ENCODE measurements at regions not wholly inside any gene's neighbourhood (a gene's known extent, or its start where the extent isn't known, plus 50 kb on each side); places are given as distances from the start of the nearest gene placed in this dataset.

DNA sequence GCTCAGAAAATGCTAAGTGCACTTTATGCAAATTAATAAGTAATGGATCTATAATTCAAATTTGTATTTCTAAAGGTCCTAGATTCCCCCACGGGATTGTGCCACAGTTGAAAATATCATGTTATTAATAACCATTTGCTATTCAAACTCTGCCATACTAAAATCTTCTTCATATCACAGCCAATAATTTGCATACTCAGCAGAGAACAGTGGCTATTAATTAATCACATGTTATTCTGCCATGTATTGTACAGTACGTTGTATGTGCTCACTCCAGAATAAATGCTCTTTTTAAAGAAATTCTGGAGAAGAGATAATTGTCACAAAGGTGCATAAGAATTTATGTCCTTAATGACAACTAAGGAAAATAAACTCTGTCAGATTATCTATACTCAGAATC, 184.9 kb upstream of the LUZP2 start:
- TF ChIP-seq, protein P1, sequence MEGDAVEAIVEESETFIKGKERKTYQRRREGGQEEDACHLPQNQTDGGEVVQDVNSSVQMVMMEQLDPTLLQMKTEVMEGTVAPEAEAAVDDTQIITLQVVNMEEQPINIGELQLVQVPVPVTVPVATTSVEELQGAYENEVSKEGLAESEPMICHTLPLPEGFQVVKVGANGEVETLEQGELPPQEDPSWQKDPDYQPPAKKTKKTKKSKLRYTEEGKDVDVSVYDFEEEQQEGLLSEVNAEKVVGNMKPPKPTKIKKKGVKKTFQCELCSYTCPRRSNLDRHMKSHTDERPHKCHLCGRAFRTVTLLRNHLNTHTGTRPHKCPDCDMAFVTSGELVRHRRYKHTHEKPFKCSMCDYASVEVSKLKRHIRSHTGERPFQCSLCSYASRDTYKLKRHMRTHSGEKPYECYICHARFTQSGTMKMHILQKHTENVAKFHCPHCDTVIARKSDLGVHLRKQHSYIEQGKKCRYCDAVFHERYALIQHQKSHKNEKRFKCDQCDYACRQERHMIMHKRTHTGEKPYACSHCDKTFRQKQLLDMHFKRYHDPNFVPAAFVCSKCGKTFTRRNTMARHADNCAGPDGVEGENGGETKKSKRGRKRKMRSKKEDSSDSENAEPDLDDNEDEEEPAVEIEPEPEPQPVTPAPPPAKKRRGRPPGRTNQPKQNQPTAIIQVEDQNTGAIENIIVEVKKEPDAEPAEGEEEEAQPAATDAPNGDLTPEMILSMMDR (IDR thresholded peaks at IDR 0.05; ENCODE audit: insufficient read depth, low read depth, low read length) = no peak
- TF ChIP-seq EZH2 (IDR thresholded peaks at IDR 0.05; ENCODE audit: insufficient read depth, low read length) = no peak
